ENCODE measurements at regions not wholly inside any gene's neighbourhood (a gene's known extent, or its start where the extent isn't known, plus 50 kb on each side); places are given as distances from the start of the nearest gene placed in this dataset.
"Not testable (repeated sequence)": the region's sequence is repeated elsewhere in the genome, so short reads cannot be mapped to it uniquely, and the experiment has no call there.

DNA sequence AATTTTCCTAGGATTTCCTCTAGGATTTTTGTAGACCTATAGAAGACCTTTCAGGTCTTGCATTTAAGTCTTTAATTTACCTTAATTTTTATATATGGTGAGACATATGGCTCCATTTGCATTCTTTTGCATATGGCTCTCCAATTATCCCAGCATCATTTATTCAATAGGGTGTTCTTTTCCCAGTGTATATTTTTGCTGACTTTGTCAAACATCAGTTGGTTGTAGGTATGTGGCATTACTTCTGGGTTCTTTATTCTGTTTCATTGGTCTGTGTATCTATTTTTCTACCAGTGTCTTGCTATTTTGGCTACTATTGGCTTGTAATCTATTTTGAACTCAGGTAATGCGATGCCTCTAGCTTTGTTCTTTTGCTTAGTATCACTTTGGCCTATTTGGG is 239.8 kb upstream of the CNTNAP5 start:
- Histone ChIP-seq H3K36me3 (no peaks in the 10 kb centered on the region), H3K27me3 (no peaks in the 10 kb centered on the region), H3K4me1 (no peaks in the 10 kb centered on the region), H3K4me3 (no peak overlapping the region), H3K9me3 (peaks cover 0 to 6% (median 0%) of the 10 kb centered on the region in 4 donors), H3K27ac (no peak overlapping the region)
- TF ChIP-seq, protein P1, sequence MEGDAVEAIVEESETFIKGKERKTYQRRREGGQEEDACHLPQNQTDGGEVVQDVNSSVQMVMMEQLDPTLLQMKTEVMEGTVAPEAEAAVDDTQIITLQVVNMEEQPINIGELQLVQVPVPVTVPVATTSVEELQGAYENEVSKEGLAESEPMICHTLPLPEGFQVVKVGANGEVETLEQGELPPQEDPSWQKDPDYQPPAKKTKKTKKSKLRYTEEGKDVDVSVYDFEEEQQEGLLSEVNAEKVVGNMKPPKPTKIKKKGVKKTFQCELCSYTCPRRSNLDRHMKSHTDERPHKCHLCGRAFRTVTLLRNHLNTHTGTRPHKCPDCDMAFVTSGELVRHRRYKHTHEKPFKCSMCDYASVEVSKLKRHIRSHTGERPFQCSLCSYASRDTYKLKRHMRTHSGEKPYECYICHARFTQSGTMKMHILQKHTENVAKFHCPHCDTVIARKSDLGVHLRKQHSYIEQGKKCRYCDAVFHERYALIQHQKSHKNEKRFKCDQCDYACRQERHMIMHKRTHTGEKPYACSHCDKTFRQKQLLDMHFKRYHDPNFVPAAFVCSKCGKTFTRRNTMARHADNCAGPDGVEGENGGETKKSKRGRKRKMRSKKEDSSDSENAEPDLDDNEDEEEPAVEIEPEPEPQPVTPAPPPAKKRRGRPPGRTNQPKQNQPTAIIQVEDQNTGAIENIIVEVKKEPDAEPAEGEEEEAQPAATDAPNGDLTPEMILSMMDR (IDR thresholded peaks at IDR 0.05): no peak
- TF ChIP-seq POLR2A (IDR thresholded peaks at IDR 0.05): no peak
- TF ChIP-seq EP300 (IDR thresholded peaks at IDR 0.05): no peak
- WGBS, 2 donors: 0 to 38% methylated on average over 1 of the region's 1 CpG
- DNase-seq (ENCODE audit: low spot score in 2 of 2): no peak

DNA sequence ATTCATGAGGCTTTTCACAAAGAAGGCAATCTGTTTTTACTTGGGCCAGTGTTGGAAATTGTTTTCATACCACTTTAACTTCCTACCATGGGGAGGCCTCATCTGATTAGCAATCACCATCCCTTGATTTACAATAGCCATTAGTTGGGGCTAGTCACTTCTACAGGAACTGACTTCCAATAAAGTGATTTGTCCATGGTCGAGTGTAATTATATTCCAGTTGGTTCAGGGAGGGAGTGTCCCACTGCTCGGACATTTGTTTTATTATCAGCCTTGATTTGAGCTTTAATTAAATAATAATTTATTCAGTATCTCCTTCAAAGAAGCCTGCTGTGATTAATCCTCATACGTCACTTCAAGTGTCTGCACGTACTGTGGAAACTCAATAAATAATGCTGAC is 233.9 kb upstream of the CNTNAP5 start:
- Histone ChIP-seq H3K4me3 (no peak overlapping the region), H3K36me3 (no peaks in the 10 kb centered on the region), H3K27ac (no peak overlapping the region), H3K9me3 (peaks cover 0 to 2% (median 0%) of the 10 kb centered on the region in 4 donors), H3K27me3 (no peaks in the 10 kb centered on the region), H3K4me1 (no peaks in the 10 kb centered on the region)
- 72 to 74% methylated on average over 4 of the region's 4 CpGs for WGBS, 2 donors
- TF ChIP-seq EP300 (IDR thresholded peaks at IDR 0.05): no peak
- no peak for TF ChIP-seq POLR2A (IDR thresholded peaks at IDR 0.05)
- TF ChIP-seq, protein P1 (IDR thresholded peaks at IDR 0.05): no peak
- DNase-seq (ENCODE audit: low spot score in 2 of 2): no peak

DNA sequence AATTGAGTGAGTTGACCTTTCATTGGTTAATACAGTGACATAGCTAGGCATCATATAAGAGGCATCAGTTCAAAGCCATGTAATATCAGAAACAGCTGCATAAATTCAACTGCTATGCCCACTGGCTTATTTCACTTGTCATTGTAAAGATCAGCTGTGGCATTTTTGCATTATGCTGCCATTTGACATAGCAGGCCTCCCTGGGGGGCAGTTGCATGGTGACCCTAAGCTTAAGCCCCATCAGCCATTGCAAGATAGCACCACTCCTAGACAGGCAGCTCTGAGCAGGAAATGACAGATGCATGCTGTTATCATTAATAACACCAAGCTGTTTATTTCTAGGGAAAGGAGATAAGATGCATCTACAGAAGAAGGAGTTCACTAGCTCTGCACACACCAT is 233.4 kb upstream of the CNTNAP5 start:
- H3K27me3 ChIP-seq: no peaks in the 10 kb centered on the region

GRCh38 chr2:123804126-123804525 is 221.0 kb upstream of the CNTNAP5 start:
- H3K4me3 ChIP-seq; DNase-seq (ENCODE audit: low spot score in 2 of 2); H3K4me1 ChIP-seq; H3K36me3 ChIP-seq; H3K27ac ChIP-seq; H3K27me3 ChIP-seq: not testable (repeated sequence)
- WGBS, 2 donors: 82 to 91% methylated on average over 6 of the region's 6 CpGs
- H3K9me3 ChIP-seq: peaks cover 0 to 52% (median 1%) of the 10 kb centered on the region in 4 donors

More for the DNA sequence above, 233.4 kb upstream of the CNTNAP5 start:
- Histone ChIP-seq H3K4me1 (no peaks in the 10 kb centered on the region), H3K9me3 (no peaks in the 10 kb centered on the region), H3K27ac (no peak overlapping the region), H3K4me3 (no peak overlapping the region), H3K36me3 (no peaks in the 10 kb centered on the region)
- no peak for DNase-seq (ENCODE audit: low spot score in 2 of 2)
- TF ChIP-seq EP300 (IDR thresholded peaks at IDR 0.05) (no peak), POLR2A (IDR thresholded peaks at IDR 0.05) (no peak)
- TF ChIP-seq, protein P1 (IDR thresholded peaks at IDR 0.05): no peak

DNA sequence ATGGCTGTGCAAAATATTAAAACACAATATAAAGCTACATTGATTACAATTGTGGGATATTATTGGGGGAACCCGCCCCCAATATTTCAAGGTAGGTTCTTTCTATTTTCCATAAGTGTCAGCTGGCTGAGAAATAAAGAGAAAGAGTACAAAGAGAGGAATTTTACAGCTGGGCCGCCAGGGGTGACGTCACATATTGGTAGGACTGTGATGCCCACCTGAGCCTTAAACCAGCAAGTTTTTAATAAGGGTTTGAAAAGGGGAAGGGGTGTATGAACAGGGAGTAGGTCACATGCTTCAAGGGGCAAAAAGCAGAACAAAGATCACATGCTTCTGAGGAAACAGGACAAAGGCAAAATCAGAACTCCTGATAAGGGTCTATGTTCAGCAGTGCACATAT is 219.3 kb upstream of the CNTNAP5 start:
- H3K27me3 ChIP-seq; DNase-seq (ENCODE audit: low spot score in 2 of 2); H3K27ac ChIP-seq; H3K36me3 ChIP-seq; H3K4me3 ChIP-seq; H3K4me1 ChIP-seq: not testable (repeated sequence)
- 74 to 83% methylated on average over 3 of the region's 3 CpGs for WGBS, 2 donors
- peaks cover 0 to 62% (median 6%) of the 10 kb centered on the region in 4 donors for H3K9me3 ChIP-seq

DNA sequence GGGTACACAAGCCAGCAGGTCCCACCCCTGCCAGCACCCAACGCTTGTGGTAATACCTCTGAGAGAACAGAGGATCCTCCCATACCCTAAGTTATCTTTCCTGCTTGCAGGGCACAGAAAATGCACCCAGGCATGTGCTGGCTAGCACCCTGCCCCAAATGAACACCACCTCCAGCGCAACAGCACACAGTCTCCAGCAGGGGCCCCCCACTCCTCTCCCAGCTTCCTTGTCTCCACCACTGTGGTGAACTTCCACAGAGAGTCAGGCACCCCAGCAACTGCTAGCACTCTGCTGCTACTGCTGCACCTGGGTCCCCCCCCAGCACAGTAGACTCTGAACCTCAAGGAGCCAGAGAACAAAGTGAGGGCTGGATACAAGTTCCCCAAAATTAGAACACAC is 216.8 kb upstream of the CNTNAP5 start:
- Histone ChIP-seq H3K27ac (no peak overlapping the region), H3K4me3 (no peak overlapping the region), H3K9me3 (peaks cover 0 to 56% (median 4%) of the 10 kb centered on the region in 4 donors), H3K36me3 (no peaks in the 10 kb centered on the region), H3K27me3 (no peaks in the 10 kb centered on the region), H3K4me1 (no peaks in the 10 kb centered on the region)
- TF ChIP-seq POLR2A (IDR thresholded peaks at IDR 0.05) (no peak), EP300 (IDR thresholded peaks at IDR 0.05) (no peak)
- TF ChIP-seq, protein P1 (IDR thresholded peaks at IDR 0.05): no peak
- DNase-seq (ENCODE audit: low spot score in 2 of 2): no peak
- WGBS, 2 donors: 89 to 94% methylated on average over 2 of the region's 2 CpGs

Measured in tibial nerve (tissue), 4 donors.